GM23338 (cell line): ENCODE measurements at regions not wholly inside any gene's neighbourhood (a gene's known extent, or its start where the extent isn't known, plus 50 kb on each side); places are given as distances from the start of the nearest gene placed in this dataset.

Experiments
- ATAC-seq: fragments of 200-7000 bp; cut with Tn5 transposase; 3 replicates; pipeline ENCODE4 v1.9.1; 2020
- DNase-seq: peaks from one replicate; pipeline ENCODE4 v3.0.0-alpha.2; 2015; ENCODE audit warnings: low spot score
- H2AFZ ChIP-seq: fragments of 200-600 bp; sonication (generic); 2 replicates; pipeline ENCODE4 v1.8.0; 2016; ENCODE audit warnings: antibody characterized with exemption, mild to moderate bottlenecking, moderate library complexity
- H3F3A ChIP-seq: fragments of 200-600 bp; sonication (generic); replicated peaks from 2 replicates; pipeline ENCODE4 v1.8.0; 2017; ENCODE audit warnings: antibody characterized with exemption, mixed run types, low read depth
- H3K27ac ChIP-seq: fragments of 200-600 bp; sonication (generic); 2 replicates; pipeline ENCODE4 v1.6.1; 2016; ENCODE audit warnings: low read depth
- H3K27me3 ChIP-seq: fragments of 200-600 bp; sonication (generic); 2 replicates; pipeline ENCODE4 v1.8.0; 2016; ENCODE audit warnings: mild to moderate bottlenecking, mixed run types, moderate library complexity; ENCODE audit not compliant: insufficient read depth
- H3K36me3 ChIP-seq: fragments of 200-600 bp; sonication (generic); 2 replicates; pipeline ENCODE4 v1.8.0; 2016; ENCODE audit warnings: mild to moderate bottlenecking; ENCODE audit not compliant: insufficient read depth
- H3K4me1 ChIP-seq: fragments of 200-600 bp; sonication (generic); 2 replicates; pipeline ENCODE4 v1.8.0; 2016; ENCODE audit warnings: mild to moderate bottlenecking, moderate library complexity; ENCODE audit not compliant: insufficient read depth
- H3K4me2 ChIP-seq: fragments of 200-600 bp; sonication (generic); 2 replicates; pipeline ENCODE4 v1.7.1; 2017; ENCODE audit warnings: mixed run types
- H3K4me3 ChIP-seq: fragments of 200-600 bp; sonication (generic); 2 replicates; pipeline ENCODE4 v1.6.1; 2016; ENCODE audit warnings: mixed run types
- H3K79me2 ChIP-seq: fragments of 200-600 bp; sonication (generic); replicated peaks from 2 replicates; pipeline ENCODE4 v1.8.0; 2017; ENCODE audit warnings: mild to moderate bottlenecking; ENCODE audit not compliant: insufficient read depth
- H3K9me2 ChIP-seq: fragments of 200-600 bp; sonication (generic); 2 replicates; pipeline ENCODE4 v1.8.0; 2017; ENCODE audit not compliant: insufficient read depth
- H4K20me1 ChIP-seq: fragments of 200-600 bp; sonication (generic); replicated peaks from 2 replicates; pipeline ENCODE4 v1.8.0; 2017; ENCODE audit warnings: mild to moderate bottlenecking; ENCODE audit not compliant: insufficient read depth
- H3K27ac Mint-ChIP-seq: 2 replicates; pipeline ENCODE4 v1.8.0; 2020; ENCODE audit warnings: inconsistent platforms, mild to moderate bottlenecking, moderate library complexity, mixed read lengths
- H3K27me3 Mint-ChIP-seq: 3 replicates; pipeline ENCODE4 v1.8.0; 2022; ENCODE audit warnings: low read depth, mild to moderate bottlenecking, moderate library complexity, mixed read lengths, inconsistent platforms; ENCODE audit not compliant: insufficient read depth, poor library complexity
- H3K36me3 Mint-ChIP-seq: 3 replicates; pipeline ENCODE4 v1.8.0; 2021; ENCODE audit warnings: low read depth, mild to moderate bottlenecking, inconsistent platforms, moderate library complexity, mixed read lengths
- H3K4me1 Mint-ChIP-seq: 3 replicates; pipeline ENCODE4 v1.8.0; 2020; ENCODE audit warnings: mild to moderate bottlenecking, inconsistent platforms, mixed read lengths
- H3K4me3 Mint-ChIP-seq: 3 replicates; pipeline ENCODE4 v1.8.0; 2021; ENCODE audit warnings: moderate library complexity, mild to moderate bottlenecking, inconsistent platforms, mixed read lengths
- H3K9me3 Mint-ChIP-seq: 3 replicates; pipeline ENCODE4 v1.8.0; 2020; ENCODE audit warnings: moderate library complexity, mild to moderate bottlenecking, inconsistent platforms, mixed read lengths
- CTCF ChIP-seq, 2 experiments: fragments of 200-600 bp in 1 of 2; sonication (generic) in 1 of 2; conservative IDR thresholded peaks; 2 replicates each; pipeline versions ENCODE4 v1.5.1 to v1.6.1; 2016 to 2017; ENCODE audit warnings: antibody characterized with exemption in 2 of 2, low read depth in 2 of 2, mild to moderate bottlenecking in 2 of 2, moderate library complexity in 1 of 2
- ETS1 ChIP-seq: IDR thresholded peaks from 2 replicates; pipeline ENCODE4 v1.6.1; 2016; ENCODE audit warnings: antibody characterized with exemption
- EZH2 ChIP-seq: fragments of 200-600 bp; sonication (generic); IDR thresholded peaks from one replicate; pipeline ENCODE4 v1.8.0; 2017; ENCODE audit warnings: antibody characterized with exemption, mild to moderate bottlenecking, low read depth; ENCODE audit not compliant: unreplicated experiment
- JUNB ChIP-seq: IDR thresholded peaks from one replicate; pipeline ENCODE4 v1.6.1; 2016; ENCODE audit warnings: antibody characterized with exemption; ENCODE audit not compliant: unreplicated experiment
- NANOG ChIP-seq: IDR thresholded peaks from 2 replicates; pipeline ENCODE4 v1.6.1; 2016; ENCODE audit warnings: antibody characterized with exemption, borderline replicate concordance
- POLR2AphosphoS5 ChIP-seq: IDR thresholded peaks from 2 replicates; pipeline ENCODE4 v1.6.1; 2016; ENCODE audit warnings: antibody characterized with exemption, low read depth
- STAT1 ChIP-seq: IDR thresholded peaks from one replicate; pipeline ENCODE4 v1.6.1; 2016; ENCODE audit warnings: antibody characterized with exemption; ENCODE audit not compliant: unreplicated experiment
- ZNF114 ChIP-seq: fragments of 250-450 bp; sonication (Bioruptor Pico); IDR thresholded peaks from 2 replicates; pipeline ENCODE4 v1.5.0; 2020; ENCODE audit warnings: mild to moderate bottlenecking, moderate library complexity
- ZNF331 ChIP-seq: fragments of 250-450 bp; sonication (Bioruptor Pico); IDR thresholded peaks from 2 replicates; pipeline ENCODE4 v1.5.0; 2020; ENCODE audit warnings: low read depth, mild to moderate bottlenecking, moderate library complexity
- ZNF462 ChIP-seq: fragments of 250-450 bp; sonication (Bioruptor Pico); IDR thresholded peaks from 2 replicates; pipeline ENCODE4 v1.5.0; 2020; ENCODE audit warnings: mild to moderate bottlenecking, moderate library complexity

- Mint-ChIP-seq H3K36me3 (no peaks in the 10 kb centered on the region), H3K27me3 (peaks cover 3% of the 10 kb centered on the region), H3K9me3 (no peaks in the 10 kb centered on the region), H3K4me3 (no peak overlapping the region), H3K4me1 (no peaks in the 10 kb centered on the region), H3K27ac (no peak overlapping the region)
- Histone ChIP-seq H3K9me2 (no peaks in the 10 kb centered on the region), H4K20me1 (no peaks in the 10 kb centered on the region), H3K27ac (no peak overlapping the region), H3K4me3 (no peak overlapping the region), H3K79me2 (no peaks in the 10 kb centered on the region), H3F3A (no peaks in the 10 kb centered on the region), H2AFZ (no peak overlapping the region), H3K36me3 (no peaks in the 10 kb centered on the region), H3K4me1 (no peaks in the 10 kb centered on the region), H3K27me3 (no peaks in the 10 kb centered on the region), H3K4me2 (no peak overlapping the region)
- TF ChIP-seq CTCF (conservative IDR thresholded peaks at IDR 0.05; ENCODE audit: low read depth in 2 of 2): no peak
- no peak for TF ChIP-seq ZNF331 (CRISPR knock-in tag)
- TF ChIP-seq NANOG: no peak
- no peak for TF ChIP-seq JUNB
- TF ChIP-seq POLR2AphosphoS5: no peak
- no peak for TF ChIP-seq ZNF114 (CRISPR knock-in tag)
- no peak for TF ChIP-seq ETS1
- TF ChIP-seq EZH2: no peak
- TF ChIP-seq STAT1: no peak
- no peak for TF ChIP-seq ZNF462
- DNase-seq: no peak
- ATAC-seq: no peak
Observed at GRCh38 chr7:7122701-7123281, 59.6 kb upstream of the C1GALT1 start.
